ENCODE measurements at regions not wholly inside any gene's neighbourhood (a gene's known extent, or its start where the extent isn't known, plus 50 kb on each side); places are given as distances from the start of the nearest gene placed in this dataset.

GRCh38 chrX:138853936-138854335, 142.4 kb upstream of the FGF13 start:
- no peak overlapping the region for H3K4ac ChIP-seq (ENCODE audit: low read depth, low read length)
- no peak overlapping the region for H2BK5ac ChIP-seq (ENCODE audit: insufficient read length, low read length)
- H3K79me2 ChIP-seq (ENCODE audit: insufficient read depth, low read length): no peaks in the 10 kb centered on the region
- Mint-ChIP-seq H3K27ac (no peak overlapping the region), H3K4me1 (peaks cover 0 to 7% of the 10 kb centered on the region in 2 experiments; a peak in 1 of 4 replicates), H3K27me3 (ENCODE audit: low read depth) (no peaks in the 10 kb centered on the region), H3K36me3 (ENCODE audit: insufficient read depth in 1 of 3, low read depth in 3 of 3) (no peaks in the 10 kb centered on the region), H3K9me3 (peaks cover 0 to 39% of the 10 kb centered on the region in 2 experiments; a peak in 2 of 5 replicates), H3K4me3 (no peak overlapping the region)
- no peak overlapping the region for H3T11ph ChIP-seq (ENCODE audit: low read length)
- no peaks in the 10 kb centered on the region for H3K4me1 ChIP-seq (ENCODE audit: insufficient read depth, low read length)
- H3K56ac ChIP-seq (ENCODE audit: insufficient read length, low read depth, low read length): no peak overlapping the region
- H4K91ac ChIP-seq (ENCODE audit: insufficient read length, low read depth, low read length): no peak overlapping the region
- H2BK120ac ChIP-seq (ENCODE audit: low read depth, low read length, poor library complexity, severe bottlenecking): no peak overlapping the region
- DNase-seq: no peak
- no peak overlapping the region for H2BK15ac ChIP-seq (ENCODE audit: low read depth, low read length)
- no peak overlapping the region for H3K18ac ChIP-seq (ENCODE audit: insufficient read length, low read depth, low read length)
- H3K14ac ChIP-seq (ENCODE audit: insufficient read depth, low read length): no peak overlapping the region
- no peaks in the 10 kb centered on the region for H3K9me3 ChIP-seq (ENCODE audit: control insufficient read depth, low read depth, low read length)
- WGBS (ENCODE audit: extremely low coverage, insufficient read length, low lambda C conversion rate): no CpG with 5 or more reads among the region's 2 CpGs
- no peak overlapping the region for H4K5ac ChIP-seq (ENCODE audit: insufficient read length, low read depth, low read length)
- no peaks in the 10 kb centered on the region for H3K27me3 ChIP-seq (ENCODE audit: insufficient read depth, low read length)
- H3K27ac ChIP-seq (ENCODE audit: insufficient read length, low read depth, low read length): no peak overlapping the region
- no peak overlapping the region for H2AFZ ChIP-seq (ENCODE audit: low read length)
- no peak overlapping the region for H3K23ac ChIP-seq (ENCODE audit: insufficient read length, low read depth, low read length)
- H2BK12ac ChIP-seq (ENCODE audit: insufficient read length, low read depth, low read length): no peak overlapping the region
- H4K8ac ChIP-seq (replicated peaks; ENCODE audit: insufficient read length, low read depth, low read length): no peak overlapping the region
- H3K9ac ChIP-seq (ENCODE audit: extremely low read depth, insufficient read length, low read length): no peak overlapping the region
- TF ChIP-seq CTCF (conservative IDR thresholded peaks at IDR 0.05): no peak
- no peaks in the 10 kb centered on the region for H4K20me1 ChIP-seq (ENCODE audit: control insufficient read depth, insufficient read depth, insufficient read length)
- no peak overlapping the region for H2AK5ac ChIP-seq (ENCODE audit: insufficient read length, low read length)
- no peaks in the 10 kb centered on the region for H3K23me2 ChIP-seq (ENCODE audit: insufficient read length, low read depth, low read length, poor library complexity, severe bottlenecking)
- no peaks in the 10 kb centered on the region for H3K79me1 ChIP-seq (ENCODE audit: insufficient read depth, low read depth, low read length, poor library complexity, severe bottlenecking)
- no peak overlapping the region for H2BK20ac ChIP-seq (ENCODE audit: low read depth, low read length, poor library complexity, severe bottlenecking)
- H3K4me2 ChIP-seq (ENCODE audit: insufficient read depth, insufficient read length, low read length): no peak overlapping the region
